Upper lobe of left lung (tissue), 4 donors: ENCODE measurements at regions not wholly inside any gene's neighbourhood (a gene's known extent, or its start where the extent isn't known, plus 50 kb on each side); places are given as distances from the start of the nearest gene placed in this dataset.
"Not testable (repeated sequence)": the region's sequence is repeated elsewhere in the genome, so short reads cannot be mapped to it uniquely, and the experiment has no call there.

Source experiments
- POLR2A ChIP-seq, 4 donors: fragments of 450-650 bp; IDR thresholded peaks; one replicate each; pipeline ENCODE4 v1.5.1; 2016 to 2017; ENCODE audit warnings: antibody characterized with exemption in 4 of 4, mild to moderate bottlenecking in 2 of 4
- TF ChIP-seq, protein P1 (sequence below), 6 experiments: fragments of 450-650 bp in 4 of 6; fragments of 200-600 bp in 2 of 6; sonication (generic) in 2 of 6; IDR thresholded peaks; one replicate each; pipeline ENCODE4 v1.5.1; 2016 to 2019; ENCODE audit warnings: antibody characterized with exemption in 6 of 6

DNA sequence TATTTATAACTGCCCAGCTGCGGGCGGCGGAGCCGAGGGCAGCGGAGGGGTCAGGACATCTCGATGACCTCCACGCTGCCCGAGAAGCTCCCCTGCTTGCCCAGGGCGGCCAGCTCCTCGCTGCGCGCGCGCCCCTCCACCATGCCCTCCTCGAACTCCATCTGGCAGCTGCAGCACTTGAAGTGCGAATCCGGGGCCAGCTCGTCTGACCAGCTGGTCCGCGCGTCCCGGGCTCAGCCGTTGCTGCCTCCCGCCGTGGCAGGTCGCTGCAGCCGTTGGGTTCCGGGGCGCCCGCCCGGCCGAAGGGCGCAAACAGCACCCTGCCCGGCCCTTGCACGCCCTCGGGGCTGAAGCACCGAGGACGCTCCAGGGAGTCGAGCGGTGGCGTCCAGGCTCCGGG, 136.9 kb upstream of the PTPN20 start:
- TF ChIP-seq POLR2A (IDR thresholded peaks at IDR 0.05): not testable (repeated sequence)
- TF ChIP-seq, protein P1, sequence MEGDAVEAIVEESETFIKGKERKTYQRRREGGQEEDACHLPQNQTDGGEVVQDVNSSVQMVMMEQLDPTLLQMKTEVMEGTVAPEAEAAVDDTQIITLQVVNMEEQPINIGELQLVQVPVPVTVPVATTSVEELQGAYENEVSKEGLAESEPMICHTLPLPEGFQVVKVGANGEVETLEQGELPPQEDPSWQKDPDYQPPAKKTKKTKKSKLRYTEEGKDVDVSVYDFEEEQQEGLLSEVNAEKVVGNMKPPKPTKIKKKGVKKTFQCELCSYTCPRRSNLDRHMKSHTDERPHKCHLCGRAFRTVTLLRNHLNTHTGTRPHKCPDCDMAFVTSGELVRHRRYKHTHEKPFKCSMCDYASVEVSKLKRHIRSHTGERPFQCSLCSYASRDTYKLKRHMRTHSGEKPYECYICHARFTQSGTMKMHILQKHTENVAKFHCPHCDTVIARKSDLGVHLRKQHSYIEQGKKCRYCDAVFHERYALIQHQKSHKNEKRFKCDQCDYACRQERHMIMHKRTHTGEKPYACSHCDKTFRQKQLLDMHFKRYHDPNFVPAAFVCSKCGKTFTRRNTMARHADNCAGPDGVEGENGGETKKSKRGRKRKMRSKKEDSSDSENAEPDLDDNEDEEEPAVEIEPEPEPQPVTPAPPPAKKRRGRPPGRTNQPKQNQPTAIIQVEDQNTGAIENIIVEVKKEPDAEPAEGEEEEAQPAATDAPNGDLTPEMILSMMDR (IDR thresholded peaks at IDR 0.05): not testable (repeated sequence)
